ENCODE measurements at regions not wholly inside any gene's neighbourhood (a gene's known extent, or its start where the extent isn't known, plus 50 kb on each side); places are given as distances from the start of the nearest gene placed in this dataset.

GRCh38 chr18:51593931-51594330 is 396.4 kb upstream of the MEX3C start:
- no peak for DNase-seq (ENCODE audit: low spot score in 2 of 2)
- TF ChIP-seq CTCF (IDR thresholded peaks at IDR 0.05) (no peak), EP300 (IDR thresholded peaks at IDR 0.05) (no peak), POLR2A (IDR thresholded peaks at IDR 0.05) (no peak)
- WGBS, 2 donors: 71 to 86% methylated on average over 2 of the region's 2 CpGs

GRCh38 chr18:51603111-51603510 is 405.6 kb upstream of the MEX3C start:
- no peak for TF ChIP-seq POLR2A (IDR thresholded peaks at IDR 0.05)
- no peak for TF ChIP-seq CTCF (IDR thresholded peaks at IDR 0.05)
- H3K27me3 ChIP-seq: no peaks in the 10 kb centered on the region
- H3K27ac ChIP-seq: no peak overlapping the region
- no peaks in the 10 kb centered on the region for H3K4me1 ChIP-seq
- no peaks in the 10 kb centered on the region for H3K36me3 ChIP-seq
- no peak for DNase-seq (ENCODE audit: low spot score in 2 of 2)
- H3K9me3 ChIP-seq: no peaks in the 10 kb centered on the region
- no peak overlapping the region for H3K4me3 ChIP-seq

More at GRCh38 chr18:51593931-51594330, 396.4 kb upstream of the MEX3C start:
- Histone ChIP-seq H3K36me3 (no peaks in the 10 kb centered on the region), H3K27me3 (no peaks in the 10 kb centered on the region), H3K4me3 (no peak overlapping the region), H3K27ac (no peak overlapping the region), H3K4me1 (no peaks in the 10 kb centered on the region), H3K9me3 (peaks cover 0 to 6% (median 0%) of the 10 kb centered on the region in 4 donors)

DNA sequence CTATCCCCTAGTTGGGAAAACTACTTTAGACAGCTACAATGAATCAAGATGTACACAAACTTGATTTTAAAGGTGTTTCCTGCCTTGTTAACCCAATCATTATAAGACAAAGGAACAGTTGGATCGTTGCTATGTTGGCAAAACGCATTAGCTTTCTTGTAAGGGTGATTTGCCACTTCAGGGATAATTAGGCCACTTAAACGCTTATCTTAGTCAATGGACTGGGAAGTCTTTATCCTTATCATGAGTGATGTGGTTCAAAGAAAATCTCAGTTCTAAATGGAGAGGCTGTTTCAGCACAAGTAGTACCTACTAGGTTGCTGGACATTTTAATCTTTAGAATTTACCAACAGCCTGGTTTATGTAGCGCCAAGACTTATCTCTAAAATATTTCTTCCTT is 406.1 kb upstream of the MEX3C start:
- TF ChIP-seq EP300 (IDR thresholded peaks at IDR 0.05): no peak
- no peak for TF ChIP-seq POLR2A (IDR thresholded peaks at IDR 0.05)
- TF ChIP-seq CTCF (IDR thresholded peaks at IDR 0.05): no peak
- WGBS, 2 donors: 46 to 67% methylated on average over 4 of the region's 4 CpGs
- H3K27me3 ChIP-seq: no peaks in the 10 kb centered on the region
- H3K27ac ChIP-seq: no peak overlapping the region
- H3K36me3 ChIP-seq: no peaks in the 10 kb centered on the region
- no peaks in the 10 kb centered on the region for H3K4me1 ChIP-seq
- H3K9me3 ChIP-seq: no peaks in the 10 kb centered on the region
- no peak for DNase-seq (ENCODE audit: low spot score in 2 of 2)
- no peak overlapping the region for H3K4me3 ChIP-seq

DNA sequence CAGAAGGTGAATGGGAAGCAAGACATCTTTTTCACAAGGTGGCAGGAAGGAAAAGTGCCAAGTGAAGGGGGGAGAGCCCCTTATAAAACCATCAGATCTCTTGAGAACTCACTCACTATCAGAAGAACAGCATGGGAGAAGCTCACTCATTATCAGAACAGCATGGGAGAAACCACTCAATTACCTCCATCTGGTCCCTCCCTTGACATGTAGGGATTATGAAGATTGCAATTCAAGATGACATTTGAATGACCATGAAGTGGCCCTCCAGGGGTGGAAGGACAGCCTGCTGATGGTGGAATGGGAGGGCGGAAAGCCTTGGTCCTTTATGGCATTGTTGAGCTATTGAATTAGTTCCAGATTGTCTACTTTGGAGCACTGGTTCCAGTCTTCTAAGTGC is 413.0 kb upstream of the MEX3C start:
- 67 to 78% methylated on average over 1 of the region's 1 CpG for WGBS, 2 donors
- no peak overlapping the region for H3K27ac ChIP-seq
- no peaks in the 10 kb centered on the region for H3K36me3 ChIP-seq
- no peaks in the 10 kb centered on the region for H3K27me3 ChIP-seq
- H3K4me3 ChIP-seq: no peak overlapping the region
- no peaks in the 10 kb centered on the region for H3K4me1 ChIP-seq
- no peak for DNase-seq (ENCODE audit: low spot score in 2 of 2)
- TF ChIP-seq POLR2A (IDR thresholded peaks at IDR 0.05) (no peak), EP300 (IDR thresholded peaks at IDR 0.05) (no peak), CTCF (IDR thresholded peaks at IDR 0.05) (no peak)
- H3K9me3 ChIP-seq: no peaks in the 10 kb centered on the region

GRCh38 chr18:51611326-51611725 is 413.8 kb upstream of the MEX3C start:
- 83 to 88% methylated on average over 1 of the region's 1 CpG for WGBS, 2 donors
- no peaks in the 10 kb centered on the region for H3K27me3 ChIP-seq
- H3K36me3 ChIP-seq: no peaks in the 10 kb centered on the region
- DNase-seq (ENCODE audit: low spot score in 2 of 2): no peak
- no peak overlapping the region for H3K27ac ChIP-seq
- no peaks in the 10 kb centered on the region for H3K4me1 ChIP-seq
- TF ChIP-seq POLR2A (IDR thresholded peaks at IDR 0.05): no peak
- TF ChIP-seq EP300 (IDR thresholded peaks at IDR 0.05): no peak
- TF ChIP-seq CTCF (IDR thresholded peaks at IDR 0.05): no peak
- no peak overlapping the region for H3K4me3 ChIP-seq
- H3K9me3 ChIP-seq: no peaks in the 10 kb centered on the region
